ENCODE measurements at regions not wholly inside any gene's neighbourhood (a gene's known extent, or its start where the extent isn't known, plus 50 kb on each side); places are given as distances from the start of the nearest gene placed in this dataset.

GRCh38 chr19:5231857-5232678 lies 108.5 kb downstream of the PTPRS start:
- TF ChIP-seq CTCF (optimal IDR thresholded peaks at IDR 0.05 in 1 of 3, IDR thresholded peaks at IDR 0.05 in 1 of 3, conservative IDR thresholded peaks at IDR 0.05 in 1 of 3; ENCODE audit: extremely low read depth in 1 of 3, insufficient read depth in 2 of 3, low read length in 3 of 3) (no peak), EZH2 (IDR thresholded peaks at IDR 0.05; ENCODE audit: low read length) (no peak)
